ENCODE measurements at regions not wholly inside any gene's neighbourhood (a gene's known extent, or its start where the extent isn't known, plus 50 kb on each side); places are given as distances from the start of the nearest gene placed in this dataset.
"Not testable (repeated sequence)": the region's sequence is repeated elsewhere in the genome, so short reads cannot be mapped to it uniquely, and the experiment has no call there.

- no peak for DNase-seq
Measured at GRCh38 chr2:66306483-66306882, 128.4 kb upstream of the MEIS1 start.

DNA sequence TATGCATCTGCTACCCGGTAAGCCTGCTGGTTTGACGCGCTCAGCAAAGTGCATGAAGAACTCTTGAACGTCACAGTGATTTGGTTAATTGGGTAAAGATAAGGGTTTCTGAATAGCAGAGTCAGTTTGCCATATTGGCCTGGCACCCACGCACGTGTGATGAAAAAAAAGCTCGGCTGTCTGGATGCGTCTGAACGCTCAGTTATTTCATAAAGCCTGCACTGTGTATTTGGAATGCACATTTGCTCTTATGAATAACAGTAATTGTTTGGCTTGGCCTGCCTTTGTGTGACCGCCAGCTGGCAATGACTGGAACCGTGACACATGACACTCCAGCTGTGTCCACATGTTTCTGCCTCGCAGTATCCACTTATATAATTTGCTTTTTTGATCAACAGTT is 129.2 kb upstream of the MEIS1 start:
- no peak for DNase-seq

GRCh38 chr2:66303471-66303870 is 131.5 kb upstream of the MEIS1 start:
- no peak for DNase-seq

DNA sequence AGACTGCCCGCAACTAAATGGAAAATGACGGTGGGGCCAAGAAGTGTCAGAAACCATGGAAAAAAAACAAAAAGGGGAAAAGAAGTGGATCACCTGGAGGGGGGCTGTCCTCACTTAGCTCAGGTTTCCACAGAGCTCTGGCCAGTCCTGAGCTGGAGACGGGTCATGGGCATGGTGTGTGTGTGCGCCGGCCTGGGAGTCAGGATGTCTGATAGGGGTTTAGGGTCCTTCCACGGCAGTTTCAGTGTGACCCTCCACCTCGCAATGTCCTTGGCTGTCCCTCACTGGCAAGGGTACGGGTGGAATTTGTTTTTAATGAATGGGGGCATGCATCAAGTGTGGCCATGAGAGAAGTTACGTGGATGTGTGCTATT is 133.2 kb upstream of the MEIS1 start:
- no peak for DNase-seq

- DNase-seq = no peak
Measured at GRCh38 chr2:66301022-66301766, 133.7 kb upstream of the MEIS1 start.

DNA sequence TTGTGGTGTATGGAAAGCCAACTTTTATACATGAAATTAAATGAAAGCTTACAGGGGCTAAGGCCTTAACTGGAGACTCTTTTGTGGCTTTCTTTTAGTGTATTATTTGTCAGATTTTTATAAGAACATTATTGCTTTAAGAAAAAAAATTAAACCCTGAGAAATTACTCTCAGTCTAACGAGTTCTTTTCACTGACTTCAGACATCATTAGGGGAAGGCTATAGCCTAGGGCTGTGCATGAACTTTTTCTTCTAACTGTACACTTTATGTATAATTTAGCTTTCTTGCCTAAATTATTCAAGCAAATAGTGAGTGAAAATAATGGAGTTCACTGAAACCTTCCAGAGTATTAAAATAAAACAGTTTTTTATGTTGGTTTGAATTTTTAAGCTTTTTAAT is 151.1 kb upstream of the MEIS1 start:
- no peak for DNase-seq

- no peak for DNase-seq
Measured at GRCh38 chr2:66281980-66282379, 152.9 kb upstream of the MEIS1 start.

- no peak for DNase-seq
Measured at GRCh38 chr2:66279024-66279423, 155.9 kb upstream of the MEIS1 start.

DNA sequence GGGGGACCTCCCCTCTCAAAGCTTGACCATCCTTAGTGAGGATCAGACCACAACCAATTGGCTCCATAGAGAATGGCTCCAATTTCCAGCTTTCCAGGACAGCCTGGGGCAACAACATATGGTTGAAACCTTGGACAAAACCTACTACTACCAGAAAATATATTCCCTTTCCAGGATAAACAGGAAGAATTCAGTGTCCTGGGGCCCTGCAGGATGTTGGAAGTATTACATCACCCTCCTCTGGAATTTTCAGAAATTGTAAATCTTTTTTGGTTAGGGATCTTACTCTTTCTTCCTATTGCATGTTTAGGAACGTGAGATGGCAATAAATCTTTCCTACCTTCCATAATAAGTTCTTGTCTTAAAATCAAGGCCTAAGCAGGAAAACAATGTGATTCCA is 158.9 kb upstream of the MEIS1 start:
- no peak for DNase-seq

DNA sequence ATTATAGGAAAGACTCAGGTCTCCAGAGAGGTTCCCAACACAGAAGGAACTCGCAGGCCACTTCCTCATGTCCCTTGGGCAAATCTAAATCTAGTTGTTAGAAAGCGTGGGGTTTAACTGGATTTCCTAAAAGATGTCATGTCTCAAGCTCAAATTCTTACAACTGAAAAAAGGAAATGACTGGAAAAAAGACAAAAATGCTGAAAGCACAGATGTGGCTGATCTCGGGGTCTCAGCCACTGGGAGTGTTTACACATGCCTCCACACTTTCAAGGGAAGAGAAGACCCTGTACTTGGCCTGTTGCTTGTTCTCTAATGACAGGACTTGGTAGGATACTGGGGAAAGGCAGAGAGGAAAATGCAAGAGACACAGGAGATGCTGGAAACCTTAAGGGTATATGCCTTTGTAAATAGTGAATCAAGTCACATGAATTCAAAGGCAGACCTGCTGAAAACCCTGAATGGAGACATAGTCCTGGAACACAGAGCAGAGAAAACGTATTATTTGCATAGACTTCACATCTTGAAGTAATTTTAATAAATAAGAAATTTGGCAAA is 160.9 kb upstream of the MEIS1 start:
- no peak for DNase-seq

DNA sequence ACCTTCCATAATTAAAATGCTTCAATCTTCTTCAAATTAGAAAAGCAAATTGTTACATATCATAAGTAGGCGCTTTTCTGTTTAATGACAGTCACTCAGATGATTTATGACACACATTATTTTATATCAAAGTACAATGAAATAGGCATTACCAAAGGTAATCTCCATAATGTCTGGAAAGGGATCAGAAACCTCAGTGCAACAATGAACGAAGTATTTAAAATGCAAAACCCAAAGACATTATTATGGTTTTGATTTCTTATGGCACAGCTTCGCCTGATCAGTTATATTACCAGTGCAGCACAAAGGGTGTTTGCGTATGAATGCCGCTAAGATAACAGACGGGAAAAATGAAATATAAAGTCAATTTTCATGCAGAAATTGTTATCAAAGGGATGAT is 162.2 kb upstream of the MEIS1 start:
- DNase-seq = no peak

DNA sequence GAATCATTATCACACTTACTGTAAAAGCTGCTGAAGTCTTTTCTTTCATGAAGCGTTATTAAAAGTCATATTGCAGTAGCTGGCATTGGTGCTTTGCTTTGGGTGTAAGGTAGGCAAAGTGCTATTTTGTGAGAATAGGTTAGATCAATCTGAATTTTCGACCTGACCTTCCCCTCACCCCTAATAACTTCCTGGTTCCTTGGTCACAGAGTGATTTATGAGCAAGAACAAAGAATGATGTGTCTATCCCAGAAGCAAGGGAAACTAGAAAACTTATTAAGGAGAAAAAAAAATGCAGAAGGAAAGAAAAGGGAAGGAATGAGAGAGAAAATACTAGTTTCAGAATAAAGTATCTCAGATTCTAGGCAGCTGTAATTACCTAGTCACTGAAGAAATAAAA is 163.1 kb upstream of the MEIS1 start:
- no peak for DNase-seq

DNA sequence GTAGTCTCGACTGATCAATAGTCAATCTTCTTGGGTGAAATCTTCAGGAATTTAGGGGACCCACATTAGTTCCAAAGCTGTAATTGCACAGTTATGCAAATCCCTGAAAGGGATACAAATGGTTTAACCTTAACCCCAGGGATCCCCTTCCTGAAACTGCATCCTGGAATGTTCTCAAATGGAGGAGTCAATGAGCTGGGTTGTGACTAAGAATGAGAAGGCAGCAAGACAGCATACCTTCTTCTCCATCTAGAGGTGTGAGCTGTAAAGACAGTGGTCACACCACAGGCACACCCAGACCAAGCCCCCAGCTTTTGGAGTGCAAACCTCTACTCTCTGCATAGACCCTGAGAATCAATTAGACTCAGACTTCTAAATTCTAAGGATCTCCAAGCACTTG is 164.7 kb upstream of the MEIS1 start:
- DNase-seq = no peak

DNA sequence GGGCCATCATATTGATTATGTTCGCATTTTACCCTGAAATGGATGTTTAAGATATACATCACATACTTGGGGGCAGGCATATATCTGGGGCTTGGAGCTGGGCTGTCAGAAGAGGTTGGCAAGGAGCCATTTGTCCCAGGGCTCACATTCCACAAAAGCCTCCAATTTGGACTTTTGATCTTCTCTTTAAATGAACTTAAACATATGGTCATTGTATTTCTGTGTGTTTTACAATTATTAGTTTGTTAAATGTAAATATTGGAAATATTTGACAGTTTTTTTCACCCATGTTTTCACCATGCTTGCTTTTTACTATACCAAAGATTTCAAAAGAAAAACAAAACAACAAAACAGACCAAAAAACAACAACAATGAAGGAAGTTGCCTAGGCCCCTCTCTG is 165.8 kb upstream of the MEIS1 start:
- no peak for DNase-seq

GRCh38 chr2:66268756-66269155 is 166.2 kb upstream of the MEIS1 start:
- DNase-seq = no peak

DNA sequence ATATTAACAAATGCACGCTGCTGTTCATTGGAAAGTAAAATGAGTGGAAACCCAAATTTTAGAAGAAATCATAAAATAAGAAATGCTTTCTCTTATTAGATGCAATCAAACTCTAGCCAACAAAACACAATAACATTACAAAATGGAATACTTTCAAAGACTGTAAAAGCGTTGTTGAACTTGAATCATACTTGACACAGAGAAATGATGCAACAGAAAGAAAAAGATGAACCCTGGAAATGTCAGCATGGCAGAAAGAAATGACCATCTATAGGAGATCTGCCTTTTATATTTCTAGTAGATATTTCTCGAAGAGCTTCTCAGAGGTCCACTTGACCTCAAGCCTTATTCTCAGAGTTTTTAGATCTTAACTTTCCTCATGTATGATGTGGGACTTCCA is 170.6 kb upstream of the MEIS1 start:
- DNase-seq = no peak

DNA sequence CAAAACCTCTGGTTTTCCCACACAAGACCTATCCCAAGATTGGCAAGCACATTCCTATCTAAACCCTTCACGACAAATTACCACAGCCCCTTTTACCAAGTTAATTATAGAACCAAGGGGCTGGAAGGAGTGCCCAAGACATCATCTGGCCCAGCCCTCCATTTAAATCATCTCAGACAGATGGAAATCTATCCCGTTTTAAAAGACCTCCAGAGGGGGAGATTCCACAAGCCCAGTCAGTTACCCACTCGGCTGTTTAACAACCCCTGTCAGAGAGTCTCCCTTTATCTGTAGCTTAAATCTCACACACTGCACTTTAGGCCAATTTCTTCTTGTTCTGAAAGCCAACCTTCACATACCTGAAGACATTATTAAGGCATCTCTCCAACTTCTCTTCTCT is 179.1 kb upstream of the MEIS1 start:
- DNase-seq = no peak

DNA sequence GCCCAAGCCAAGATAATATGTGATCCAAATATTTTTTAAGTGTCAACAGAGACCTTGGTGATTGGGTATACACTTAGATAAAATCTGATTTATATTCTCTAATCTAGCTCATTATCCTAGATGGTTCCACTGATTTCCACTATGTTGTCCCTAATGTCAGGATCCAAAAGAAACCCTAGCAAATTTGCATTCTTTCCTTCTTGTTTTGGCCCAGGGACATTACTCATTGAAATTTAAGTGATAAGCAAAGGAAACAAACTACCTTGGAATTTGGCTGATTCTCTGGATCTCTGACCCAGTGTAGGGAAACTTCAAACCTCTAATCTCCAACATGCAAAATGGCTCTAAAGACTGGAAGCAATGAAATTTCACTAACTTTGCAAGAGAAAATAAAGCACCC is 179.8 kb upstream of the MEIS1 start:
- DNase-seq = no peak

GRCh38 chr2:66253066-66253465 is 181.9 kb upstream of the MEIS1 start:
- no peak for DNase-seq

DNA sequence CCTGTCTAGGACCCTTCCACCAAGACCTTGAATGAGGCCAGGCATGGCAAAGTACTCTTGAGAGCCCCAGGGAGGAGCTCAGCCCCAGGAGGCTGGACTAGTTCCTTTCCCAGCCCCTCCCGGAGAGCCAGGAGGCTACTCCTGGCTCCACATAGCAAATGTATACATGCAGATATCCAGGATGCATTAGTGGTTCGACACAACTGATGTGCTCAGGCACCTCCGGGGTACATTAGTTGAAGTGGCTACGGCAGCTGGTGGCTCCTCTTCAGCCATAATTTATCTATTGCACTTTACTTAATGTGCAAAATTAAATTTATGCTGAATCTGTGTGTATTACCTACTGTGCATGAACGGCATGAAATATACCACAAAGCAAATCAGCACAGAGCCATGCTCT is 182.8 kb upstream of the MEIS1 start:
- no peak for DNase-seq

DNA sequence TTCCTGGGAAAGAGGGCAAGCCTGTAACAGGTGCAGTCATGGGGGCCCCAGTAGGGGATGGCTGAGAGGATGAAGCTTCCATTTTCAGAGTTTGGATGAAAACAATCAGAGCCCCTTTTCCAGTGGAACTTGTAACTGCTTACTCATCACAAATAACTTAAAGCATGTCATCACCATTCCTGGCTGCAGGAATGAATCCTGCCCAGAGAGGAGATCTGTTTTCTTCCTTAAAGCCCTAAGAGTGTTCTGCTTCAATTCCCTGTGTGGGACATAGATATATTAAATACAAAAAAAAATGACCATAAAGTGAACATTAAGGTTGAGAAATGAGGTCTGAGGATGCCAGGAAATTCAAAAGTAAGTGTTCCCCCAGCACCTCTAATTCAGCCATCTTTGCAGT is 183.4 kb upstream of the MEIS1 start:
- no peak for DNase-seq

DNA sequence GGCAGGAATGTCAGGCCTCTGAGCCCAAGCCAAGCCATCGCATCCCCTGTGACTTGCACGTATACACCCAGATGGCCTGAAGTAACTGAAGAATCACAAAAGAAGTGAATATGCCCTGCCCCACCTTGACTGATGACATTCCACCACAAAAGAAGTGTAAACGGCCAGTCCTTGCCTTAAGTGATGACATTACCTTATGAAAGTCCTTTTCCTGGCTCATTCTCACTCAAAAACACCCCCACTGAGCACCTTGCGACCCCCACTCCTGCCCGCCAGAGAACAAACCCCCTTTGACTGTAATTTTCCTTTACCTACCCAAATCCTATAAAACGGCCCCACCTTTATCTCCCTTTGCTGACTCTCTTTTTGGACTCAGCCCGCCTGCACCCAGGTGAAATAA is 185.8 kb upstream of the MEIS1 start:
- not testable (repeated sequence) for DNase-seq

DNA sequence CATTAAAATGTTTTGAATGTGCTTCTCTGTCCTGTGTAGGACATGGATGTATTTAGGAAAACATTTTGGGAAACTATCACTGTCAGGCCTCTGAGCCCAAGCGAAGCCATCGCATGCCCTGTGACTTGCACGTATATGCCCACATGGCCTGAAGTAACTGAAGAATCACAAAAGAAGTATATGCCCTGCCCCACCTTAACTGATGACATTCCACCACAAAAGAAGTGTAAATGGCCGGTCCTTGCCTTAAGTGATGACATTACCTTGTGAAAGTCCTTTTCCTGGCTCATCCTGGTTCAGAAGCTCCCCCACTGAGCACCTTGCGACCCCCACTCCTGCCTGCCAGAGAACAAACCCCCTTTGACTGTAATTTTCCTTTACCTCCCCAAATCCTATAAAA is 191.1 kb upstream of the MEIS1 start:
- not testable (repeated sequence) for DNase-seq

GRCh38 chr2:66242888-66243287 is 192.0 kb upstream of the MEIS1 start:
- not testable (repeated sequence) for DNase-seq

DNA sequence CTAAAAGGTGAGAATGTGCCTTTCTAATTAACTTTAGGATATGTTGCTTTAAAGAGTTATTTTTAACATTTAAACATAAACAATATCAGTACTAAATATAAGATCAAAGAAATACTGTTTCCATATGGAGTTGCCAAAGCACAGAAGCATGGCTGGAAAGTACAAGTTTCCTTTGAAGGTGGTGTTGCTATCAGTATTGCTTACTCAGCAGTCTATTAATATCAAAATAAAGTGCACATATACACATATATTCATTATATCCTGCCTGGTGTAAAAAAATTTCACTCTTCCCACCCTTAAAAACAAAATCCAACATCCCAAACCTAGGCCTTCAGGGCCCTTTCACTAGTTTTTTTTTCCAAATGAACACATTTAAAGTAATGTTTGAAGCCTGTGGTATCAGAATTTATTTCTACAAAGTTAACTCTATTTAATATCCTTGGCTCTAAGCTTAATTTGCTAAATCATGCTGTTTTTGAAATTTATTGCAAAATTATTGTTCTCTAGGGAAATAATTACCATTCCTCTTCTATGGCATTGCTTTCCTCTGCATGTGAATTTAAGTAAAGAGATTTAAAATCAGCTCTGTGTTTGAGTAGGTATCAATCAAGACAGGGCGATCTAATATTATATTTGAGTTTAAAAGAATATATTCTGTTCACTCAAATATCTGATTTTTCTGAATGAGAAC is 192.7 kb upstream of the MEIS1 start:
- no peak for DNase-seq
